ENCODE measurements at regions not wholly inside any gene's neighbourhood (a gene's known extent, or its start where the extent isn't known, plus 50 kb on each side); places are given as distances from the start of the nearest gene placed in this dataset.
A peak's percentile ranks its signal among the peaks of the same experiment; 100 is the strongest.

- H3K4me3 ChIP-seq (ENCODE audit: low read depth, low read length), result no peak overlapping the region
- DNase-seq (ENCODE audit: low read depth), result no peak
- TF ChIP-seq CTCF (IDR thresholded peaks at IDR 0.05; ENCODE audit: insufficient read depth, low read length), result no peak
These were observed 119.7 kb upstream of the ABCA1 start for GRCh38 chr9:105047742-105048041.

- DNase-seq (ENCODE audit: low read depth), result no peak
These were observed 120.4 kb upstream of the ABCA1 start for GRCh38 chr9:105048331-105048730.

DNA sequence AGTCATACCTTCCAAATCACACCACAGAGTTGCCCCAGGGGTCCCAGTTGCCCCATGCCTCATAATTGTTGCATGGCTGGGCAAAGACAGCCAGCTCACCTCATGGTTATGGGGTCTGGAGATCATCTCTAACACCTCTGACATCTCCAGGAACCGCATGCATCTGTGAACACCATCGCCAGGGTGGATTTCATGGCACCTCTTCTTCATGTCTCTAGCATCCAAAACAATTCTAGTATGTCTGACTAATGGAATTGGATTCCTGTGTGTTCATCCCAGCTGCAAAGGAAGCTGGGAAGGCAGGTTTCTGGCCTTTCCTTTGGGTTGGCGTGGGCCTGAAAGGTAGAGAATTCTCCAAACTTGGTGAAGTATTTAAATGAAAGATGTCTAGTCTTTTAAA, 122.3 kb upstream of the ABCA1 start:
- no peak overlapping the region for H3K4me3 ChIP-seq (ENCODE audit: low read depth, low read length)
- TF ChIP-seq CTCF (IDR thresholded peaks at IDR 0.05; ENCODE audit: insufficient read depth, low read length), result no peak
- peak; percentile 34 for DNase-seq (ENCODE audit: low read depth)

More at GRCh38 chr9:105048331-105048730, 120.4 kb upstream of the ABCA1 start:
- no peak overlapping the region for H3K4me3 ChIP-seq (ENCODE audit: low read depth, low read length)
- TF ChIP-seq CTCF (IDR thresholded peaks at IDR 0.05; ENCODE audit: insufficient read depth, low read length), result no peak

DNA sequence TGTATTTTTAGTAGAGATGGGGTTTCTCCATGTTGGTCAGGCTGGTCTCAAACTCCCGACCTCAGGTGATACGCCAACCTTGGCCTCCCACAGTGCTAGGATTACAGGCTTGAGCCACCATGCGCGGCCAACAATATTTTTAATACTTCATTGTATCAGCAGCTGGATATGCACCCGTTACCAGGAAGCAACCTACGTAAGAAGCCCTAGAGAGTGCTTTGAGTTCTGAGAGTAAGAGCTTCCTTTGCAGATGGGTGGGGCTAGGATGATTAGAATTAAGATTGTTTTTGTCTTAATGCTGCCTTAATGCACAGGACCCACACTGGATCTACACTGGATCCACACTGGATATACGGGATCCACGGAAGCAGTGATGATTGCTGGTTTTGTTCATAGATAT, 123.9 kb upstream of the ABCA1 start:
- H3K4me3 ChIP-seq (ENCODE audit: low read depth, low read length), result no peak overlapping the region
- DNase-seq (ENCODE audit: low read depth), result no peak
- TF ChIP-seq CTCF (IDR thresholded peaks at IDR 0.05; ENCODE audit: insufficient read depth, low read length), result no peak

- TF ChIP-seq CTCF (IDR thresholded peaks at IDR 0.05; ENCODE audit: insufficient read depth, low read length), result no peak
- H3K4me3 ChIP-seq (ENCODE audit: low read depth, low read length), result no peak overlapping the region
- no peak for DNase-seq (ENCODE audit: low read depth)
These were observed 124.4 kb upstream of the ABCA1 start for GRCh38 chr9:105052346-105052745.

GRCh38 chr9:105053209-105053652, 125.3 kb upstream of the ABCA1 start:
- no peak for TF ChIP-seq CTCF (IDR thresholded peaks at IDR 0.05; ENCODE audit: insufficient read depth, low read length)
- peak; percentile 90 for DNase-seq (ENCODE audit: low read depth)
- no peak overlapping the region for H3K4me3 ChIP-seq (ENCODE audit: low read depth, low read length)

DNA sequence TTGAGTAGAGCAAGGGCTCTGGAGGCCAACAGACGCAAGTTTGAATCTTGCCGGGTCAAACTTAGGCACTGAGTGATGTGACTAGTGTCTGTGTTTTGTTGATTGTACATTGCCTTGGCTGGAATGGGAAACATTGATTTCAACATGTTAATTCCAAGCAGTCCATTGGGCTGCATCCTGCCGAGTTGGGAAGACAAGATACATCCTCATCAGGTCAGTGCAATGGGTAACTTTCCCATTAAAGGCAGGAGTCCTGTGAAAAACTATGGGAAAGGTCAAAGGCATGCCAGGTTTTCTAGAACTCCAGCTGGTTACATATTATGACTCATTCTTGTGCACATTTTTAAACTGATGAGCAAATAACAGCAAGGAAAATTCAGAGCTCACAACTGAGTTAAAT, 126.5 kb upstream of the ABCA1 start:
- no peak for TF ChIP-seq CTCF (IDR thresholded peaks at IDR 0.05; ENCODE audit: insufficient read depth, low read length)
- H3K4me3 ChIP-seq (ENCODE audit: low read depth, low read length), result no peak overlapping the region
- peak; percentile 73 for DNase-seq (ENCODE audit: low read depth)
